ENCODE measurements at regions not wholly inside any gene's neighbourhood (a gene's known extent, or its start where the extent isn't known, plus 50 kb on each side); places are given as distances from the start of the nearest gene placed in this dataset.
"Not testable (repeated sequence)": the region's sequence is repeated elsewhere in the genome, so short reads cannot be mapped to it uniquely, and the experiment has no call there.

GRCh38 chr3:88732186-88732585 lies 375.2 kb upstream of the EPHA3 start:
- ATAC-seq (no peak), DNase-seq (no peak)
- intact Hi-C loops (cut with DNase I), result no loop called here
- Histone ChIP-seq H3K4me1 (no peaks in the 10 kb centered on the region), H3K9me3 (no peaks in the 10 kb centered on the region), H3K27ac (no peak overlapping the region), H3K4me3 (no peak overlapping the region), H3K27me3 (no peaks in the 10 kb centered on the region), H3K36me3 (replicated peaks in 1 of 2; ENCODE audit: insufficient read depth in 1 of 2, low read depth in 2 of 2) (no peaks in the 10 kb centered on the region)
- WGBS, 2 donors, result 78 to 80% methylated on average over 9 of the region's 9 CpGs
- TF ChIP-seq, protein P1, sequence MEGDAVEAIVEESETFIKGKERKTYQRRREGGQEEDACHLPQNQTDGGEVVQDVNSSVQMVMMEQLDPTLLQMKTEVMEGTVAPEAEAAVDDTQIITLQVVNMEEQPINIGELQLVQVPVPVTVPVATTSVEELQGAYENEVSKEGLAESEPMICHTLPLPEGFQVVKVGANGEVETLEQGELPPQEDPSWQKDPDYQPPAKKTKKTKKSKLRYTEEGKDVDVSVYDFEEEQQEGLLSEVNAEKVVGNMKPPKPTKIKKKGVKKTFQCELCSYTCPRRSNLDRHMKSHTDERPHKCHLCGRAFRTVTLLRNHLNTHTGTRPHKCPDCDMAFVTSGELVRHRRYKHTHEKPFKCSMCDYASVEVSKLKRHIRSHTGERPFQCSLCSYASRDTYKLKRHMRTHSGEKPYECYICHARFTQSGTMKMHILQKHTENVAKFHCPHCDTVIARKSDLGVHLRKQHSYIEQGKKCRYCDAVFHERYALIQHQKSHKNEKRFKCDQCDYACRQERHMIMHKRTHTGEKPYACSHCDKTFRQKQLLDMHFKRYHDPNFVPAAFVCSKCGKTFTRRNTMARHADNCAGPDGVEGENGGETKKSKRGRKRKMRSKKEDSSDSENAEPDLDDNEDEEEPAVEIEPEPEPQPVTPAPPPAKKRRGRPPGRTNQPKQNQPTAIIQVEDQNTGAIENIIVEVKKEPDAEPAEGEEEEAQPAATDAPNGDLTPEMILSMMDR (IDR thresholded peaks at IDR 0.05), result no peak
- no peak for TF ChIP-seq POLR2A (IDR thresholded peaks at IDR 0.05)

DNA sequence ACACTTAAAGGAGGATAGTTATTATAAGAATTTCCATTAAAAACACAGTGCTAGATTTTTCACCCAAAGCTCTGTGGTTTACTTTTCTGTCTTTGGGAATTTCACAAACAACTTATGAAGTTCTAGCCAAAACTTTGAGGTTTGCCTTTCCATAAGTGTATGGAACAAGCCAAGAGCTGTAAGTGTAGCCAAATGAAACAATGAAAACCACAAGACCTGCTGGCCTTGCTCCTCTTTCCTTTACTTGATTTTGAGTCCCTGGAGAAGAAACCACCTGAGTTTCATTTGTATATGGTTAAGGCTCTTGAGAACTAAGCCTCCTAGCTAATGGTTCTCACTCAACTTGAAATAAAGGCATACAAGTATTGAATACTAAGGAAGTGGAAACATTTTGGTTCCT lies 365.3 kb upstream of the EPHA3 start:
- intact Hi-C loops (cut with DNase I), result no loop called here

DNA sequence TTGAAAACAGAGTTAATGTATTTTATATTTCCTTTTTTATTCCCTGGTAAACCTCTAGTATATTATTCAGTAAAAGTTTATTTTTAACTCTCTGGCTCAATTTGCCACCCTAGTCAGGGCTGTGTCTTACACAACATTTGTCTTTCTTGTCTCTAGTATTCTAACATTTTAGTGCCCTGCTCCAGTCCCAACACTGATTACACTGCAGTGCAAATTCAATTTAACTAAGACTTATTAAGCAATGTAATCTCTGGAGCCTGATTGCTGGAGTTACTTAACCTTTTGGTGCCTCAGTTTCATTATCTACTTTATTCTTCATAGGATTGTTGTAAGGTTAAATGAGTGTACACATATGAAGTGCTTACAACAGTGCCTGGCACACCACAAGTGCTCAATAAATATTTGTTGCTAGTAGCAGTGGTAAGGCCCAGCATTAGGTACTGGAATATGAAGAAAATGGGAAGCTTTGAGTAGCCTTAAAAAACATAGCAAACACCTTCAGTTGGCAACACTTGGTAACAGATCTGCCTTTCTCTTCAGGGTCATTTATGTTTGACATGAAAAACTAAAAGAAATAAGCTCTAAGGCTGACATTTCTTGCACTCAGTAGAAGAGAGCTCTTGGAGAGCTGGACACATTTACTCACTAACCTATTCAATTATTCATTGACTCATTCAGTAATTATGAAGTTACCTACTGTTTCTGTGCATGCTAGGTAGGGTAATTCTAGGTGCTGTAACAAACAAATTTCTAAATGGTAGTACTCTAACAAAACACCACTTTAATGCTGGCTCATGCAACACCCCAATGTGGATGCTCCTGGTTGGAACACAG lies 364.5 kb upstream of the EPHA3 start:
- DNase-seq, result no peak

More for the DNA sequence above, 365.3 kb upstream of the EPHA3 start:
- Histone ChIP-seq H3K4me1 (peaks cover 15% of the 10 kb centered on the region), H3K4me3 (no peak overlapping the region), H3K27ac (no peak overlapping the region), H3K36me3 (replicated peaks in 1 of 2; ENCODE audit: insufficient read depth in 1 of 2, low read depth in 2 of 2) (no peaks in the 10 kb centered on the region), H3K27me3 (no peaks in the 10 kb centered on the region), H3K9me3 (no peaks in the 10 kb centered on the region)
- ATAC-seq, result no peak
- no peak for TF ChIP-seq POLR2A (IDR thresholded peaks at IDR 0.05)
- TF ChIP-seq, protein P1 (IDR thresholded peaks at IDR 0.05), result no peak
- no peak for DNase-seq

GRCh38 chr3:88744896-88745295 lies 362.5 kb upstream of the EPHA3 start:
- H3K27ac ChIP-seq, result no peak overlapping the region

More for the DNA sequence above, 364.5 kb upstream of the EPHA3 start:
- Histone ChIP-seq H3K9me3 (no peaks in the 10 kb centered on the region), H3K27me3 (no peaks in the 10 kb centered on the region), H3K36me3 (replicated peaks in 1 of 2; ENCODE audit: insufficient read depth in 1 of 2, low read depth in 2 of 2) (no peaks in the 10 kb centered on the region), H3K4me1 (peaks cover 15% of the 10 kb centered on the region), H3K4me3 (no peak overlapping the region), H3K27ac (no peak overlapping the region)
- intact Hi-C loops (cut with DNase I), result no loop called here
- ATAC-seq, result peak; percentile 15
- TF ChIP-seq POLR2A (IDR thresholded peaks at IDR 0.05), result no peak
- TF ChIP-seq, protein P1 (IDR thresholded peaks at IDR 0.05), result no peak

DNA sequence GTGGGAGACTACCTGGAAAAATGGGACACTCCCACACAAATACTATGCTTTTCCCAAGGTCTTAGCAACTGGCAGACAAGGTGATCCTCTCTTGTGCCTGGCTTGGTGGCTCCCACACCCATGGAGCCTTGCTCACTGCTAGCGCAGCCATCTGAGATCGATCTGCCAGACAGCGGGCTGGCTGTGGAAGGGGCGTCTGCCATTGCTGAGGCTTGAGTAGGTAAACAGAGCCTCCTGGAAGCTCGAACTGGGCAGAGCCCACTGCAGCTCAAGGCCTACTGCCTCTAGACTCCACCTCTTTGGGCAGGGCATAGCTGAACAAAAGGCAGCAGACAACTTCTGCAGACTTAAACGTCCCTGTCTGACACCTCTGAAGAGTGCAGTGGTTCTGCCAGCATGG lies 360.3 kb upstream of the EPHA3 start:
- H3K4me1 ChIP-seq, result peaks cover 10% of the 10 kb centered on the region
- intact Hi-C loops (cut with DNase I); H3K36me3 ChIP-seq (replicated peaks in 1 of 2; ENCODE audit: insufficient read depth in 1 of 2, low read depth in 2 of 2); H3K4me3 ChIP-seq; H3K9me3 ChIP-seq; H3K27ac ChIP-seq; ATAC-seq; DNase-seq; H3K27me3 ChIP-seq: not testable (repeated sequence)
- 27 to 67% methylated on average over 2 to 6 of the region's 6 CpGs for WGBS, 2 donors

More at GRCh38 chr3:88744896-88745295, 362.5 kb upstream of the EPHA3 start:
- no peaks in the 10 kb centered on the region for H3K9me3 ChIP-seq
- intact Hi-C loops (cut with DNase I), result no loop called here
- no peak overlapping the region for H3K4me3 ChIP-seq
- no peak for DNase-seq
- no peaks in the 10 kb centered on the region for H3K36me3 ChIP-seq (replicated peaks in 1 of 2; ENCODE audit: insufficient read depth in 1 of 2, low read depth in 2 of 2)
- no peaks in the 10 kb centered on the region for H3K27me3 ChIP-seq
- WGBS, 2 donors, result 88 to 92% methylated on average over 1 of the region's 1 CpG
- ATAC-seq, result no peak
- peaks cover 15% of the 10 kb centered on the region for H3K4me1 ChIP-seq
- TF ChIP-seq, protein P1 (IDR thresholded peaks at IDR 0.05), result no peak
- no peak for TF ChIP-seq POLR2A (IDR thresholded peaks at IDR 0.05)
